GM18519 (cell line): ENCODE measurements at regions not wholly inside any gene's neighbourhood (a gene's known extent, or its start where the extent isn't known, plus 50 kb on each side); places are given as distances from the start of the nearest gene placed in this dataset.

Source experiments
- ATAC-seq: cut with Tn5 transposase; IDR thresholded peaks from one replicate; pipeline ENCODE4 v1.9.1; 2021; ENCODE audit warnings: mild to moderate bottlenecking, moderate library complexity; ENCODE audit not compliant: unreplicated experiment, low FRiP score

GRCh38 chr9:12183321-12183720 is 509.9 kb upstream of the TYRP1 start:
- ATAC-seq, result no peak

GRCh38 chr9:12185856-12186255 is 507.3 kb upstream of the TYRP1 start:
- no peak for ATAC-seq

GRCh38 chr9:12191630-12192029 is 501.6 kb upstream of the TYRP1 start:
- no peak for ATAC-seq

- ATAC-seq, result no peak
These were observed 498.5 kb upstream of the TYRP1 start for GRCh38 chr9:12194731-12195130.

GRCh38 chr9:12195456-12195855 is 497.7 kb upstream of the TYRP1 start:
- ATAC-seq, result no peak

GRCh38 chr9:12204512-12204911 is 488.7 kb upstream of the TYRP1 start:
- no peak for ATAC-seq

- no peak for ATAC-seq
These were observed 480.3 kb upstream of the TYRP1 start for GRCh38 chr9:12212860-12213259.

- no peak for ATAC-seq
These were observed 471.7 kb upstream of the TYRP1 start for GRCh38 chr9:12221470-12221869.

- no peak for ATAC-seq
These were observed 468.7 kb upstream of the TYRP1 start for GRCh38 chr9:12224449-12224848.

- no peak for ATAC-seq
These were observed 462.5 kb upstream of the TYRP1 start for GRCh38 chr9:12230708-12231107.

- ATAC-seq, result no peak
These were observed 461.4 kb upstream of the TYRP1 start for GRCh38 chr9:12231832-12232231.

- no peak for ATAC-seq
These were observed 460.3 kb upstream of the TYRP1 start for GRCh38 chr9:12232836-12233235.

- ATAC-seq, result no peak
These were observed 439.2 kb upstream of the TYRP1 start for GRCh38 chr9:12253941-12254340.

GRCh38 chr9:12266758-12267157 is 426.4 kb upstream of the TYRP1 start:
- no peak for ATAC-seq

GRCh38 chr9:12271421-12271891 is 421.7 kb upstream of the TYRP1 start:
- no peak for ATAC-seq

- no peak for ATAC-seq
These were observed 420.6 kb upstream of the TYRP1 start for GRCh38 chr9:12272471-12273120.

GRCh38 chr9:12274577-12274976 is 418.6 kb upstream of the TYRP1 start:
- ATAC-seq, result no peak

- ATAC-seq, result no peak
These were observed 416.7 kb upstream of the TYRP1 start for GRCh38 chr9:12276505-12276904.

GRCh38 chr9:12289711-12290110 is 403.5 kb upstream of the TYRP1 start:
- ATAC-seq, result no peak

- ATAC-seq, result no peak
These were observed 402.9 kb upstream of the TYRP1 start for GRCh38 chr9:12290166-12290869.

- ATAC-seq, result no peak
These were observed 388.0 kb upstream of the TYRP1 start for GRCh38 chr9:12305211-12305610.

- ATAC-seq, result no peak
These were observed 378.6 kb upstream of the TYRP1 start for GRCh38 chr9:12314589-12314988.
